GM19467 (cell line): ENCODE measurements at regions not wholly inside any gene's neighbourhood (a gene's known extent, or its start where the extent isn't known, plus 50 kb on each side); places are given as distances from the start of the nearest gene placed in this dataset.

Experiments used
- ATAC-seq: cut with Tn5 transposase; IDR thresholded peaks from one replicate; pipeline ENCODE4 v1.9.1; 2021; ENCODE audit warnings: mild to moderate bottlenecking, moderate library complexity; ENCODE audit not compliant: unreplicated experiment

DNA sequence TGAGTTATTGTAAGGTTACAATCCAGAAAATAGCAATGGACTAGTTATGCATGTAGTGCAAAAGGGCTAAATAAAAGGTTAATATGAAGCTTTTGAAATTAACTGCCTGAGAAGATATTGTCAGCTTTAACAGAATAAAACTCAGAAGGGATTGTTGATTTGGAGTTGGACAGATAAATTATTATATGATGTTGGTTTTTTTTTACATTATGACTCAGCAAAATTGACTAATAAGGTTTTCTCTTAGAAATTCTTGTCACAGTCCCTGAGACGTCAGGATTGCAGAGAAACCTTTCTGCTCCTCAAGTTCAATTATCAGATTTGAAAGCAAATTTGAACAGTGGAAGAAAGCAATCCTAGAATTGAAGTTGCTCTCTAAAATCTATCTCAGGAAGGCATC is 946.9 kb downstream of the CBLN2 start:
- ATAC-seq, result no peak

DNA sequence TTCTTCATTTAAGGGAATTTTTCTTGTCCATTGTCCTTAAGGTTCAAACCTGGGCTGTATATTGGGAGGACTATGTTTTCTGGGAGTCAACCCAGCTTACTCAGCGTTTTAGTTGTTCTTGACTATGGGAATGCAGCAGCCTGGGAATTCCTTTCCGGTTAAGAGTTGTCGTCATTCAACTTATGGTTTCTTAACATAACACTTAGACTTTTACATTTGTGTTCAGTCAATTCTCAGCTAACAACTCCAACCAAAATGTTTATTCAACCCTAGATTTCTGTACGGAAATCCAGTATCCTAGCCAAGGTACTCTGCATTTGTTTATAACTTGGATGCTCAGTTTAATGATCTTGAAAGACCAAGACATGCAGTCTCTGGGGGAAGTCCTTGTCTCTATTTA is 960.9 kb downstream of the CBLN2 start:
- ATAC-seq, result no peak

DNA sequence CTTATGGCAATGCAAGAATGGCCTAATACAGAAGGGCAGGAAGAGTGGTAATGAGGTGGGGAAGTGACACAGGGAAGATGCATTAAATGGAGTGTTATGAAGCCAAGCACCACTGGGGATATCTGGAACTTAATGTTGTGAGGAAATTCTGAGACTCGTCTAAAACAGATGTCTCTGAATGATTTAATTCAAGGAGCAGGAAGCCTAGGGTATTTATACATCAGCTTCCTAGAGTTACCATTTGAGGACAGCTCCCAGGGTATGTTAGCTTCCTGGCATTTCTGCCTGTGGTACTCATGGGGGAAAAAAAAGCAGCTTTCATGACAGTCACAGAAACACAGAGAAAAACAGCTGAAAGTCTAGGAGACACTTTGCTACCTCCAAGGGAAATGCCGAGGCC is 989.5 kb downstream of the CBLN2 start:
- ATAC-seq, result no peak

DNA sequence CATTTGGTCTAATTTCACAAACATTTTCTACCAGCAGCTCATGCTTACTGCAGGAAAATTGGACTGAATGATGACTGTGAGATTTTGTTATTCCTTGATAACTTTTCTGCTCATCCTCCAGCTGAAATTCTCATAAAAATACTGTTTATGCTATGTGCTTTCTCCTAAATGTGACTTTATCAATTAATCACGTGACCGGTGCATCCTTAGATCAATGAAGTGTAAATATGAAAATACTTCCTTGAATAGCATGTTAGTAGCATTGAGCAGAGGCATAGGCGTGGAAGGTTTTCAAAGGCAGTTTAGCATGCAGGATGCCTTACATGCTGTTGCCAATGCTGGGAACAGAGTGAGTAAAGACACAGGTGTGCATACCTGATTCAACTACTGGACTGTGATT is 1002.5 kb downstream of the CBLN2 start:
- no peak for ATAC-seq

DNA sequence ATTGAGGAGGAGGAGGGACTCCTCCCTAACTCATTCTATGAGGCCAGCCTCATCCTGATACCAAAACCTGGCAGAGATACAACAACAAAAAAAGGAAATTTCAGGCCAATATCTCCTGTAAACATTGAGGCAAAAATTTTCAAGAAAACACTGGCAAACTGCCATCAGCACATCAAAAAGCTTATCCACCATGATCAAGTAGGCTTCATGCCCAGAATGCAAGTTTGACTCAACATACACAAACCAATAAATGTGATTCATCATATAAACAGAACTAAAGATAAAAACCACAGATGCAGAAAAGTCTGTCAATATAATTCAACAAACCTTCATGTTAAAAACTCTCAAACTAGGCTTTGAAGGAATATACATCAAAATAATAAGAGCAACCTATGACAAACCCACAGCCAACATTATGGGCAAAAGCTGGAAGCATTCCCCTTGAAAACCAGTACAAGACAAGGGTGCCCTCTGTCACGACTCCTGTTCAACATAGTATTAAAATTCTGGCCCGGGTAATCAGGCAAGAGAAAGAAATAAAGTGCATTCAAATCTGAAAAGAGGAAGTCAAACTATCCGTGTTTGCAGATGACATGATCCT is 1014.3 kb downstream of the CBLN2 start:
- ATAC-seq, result no peak

DNA sequence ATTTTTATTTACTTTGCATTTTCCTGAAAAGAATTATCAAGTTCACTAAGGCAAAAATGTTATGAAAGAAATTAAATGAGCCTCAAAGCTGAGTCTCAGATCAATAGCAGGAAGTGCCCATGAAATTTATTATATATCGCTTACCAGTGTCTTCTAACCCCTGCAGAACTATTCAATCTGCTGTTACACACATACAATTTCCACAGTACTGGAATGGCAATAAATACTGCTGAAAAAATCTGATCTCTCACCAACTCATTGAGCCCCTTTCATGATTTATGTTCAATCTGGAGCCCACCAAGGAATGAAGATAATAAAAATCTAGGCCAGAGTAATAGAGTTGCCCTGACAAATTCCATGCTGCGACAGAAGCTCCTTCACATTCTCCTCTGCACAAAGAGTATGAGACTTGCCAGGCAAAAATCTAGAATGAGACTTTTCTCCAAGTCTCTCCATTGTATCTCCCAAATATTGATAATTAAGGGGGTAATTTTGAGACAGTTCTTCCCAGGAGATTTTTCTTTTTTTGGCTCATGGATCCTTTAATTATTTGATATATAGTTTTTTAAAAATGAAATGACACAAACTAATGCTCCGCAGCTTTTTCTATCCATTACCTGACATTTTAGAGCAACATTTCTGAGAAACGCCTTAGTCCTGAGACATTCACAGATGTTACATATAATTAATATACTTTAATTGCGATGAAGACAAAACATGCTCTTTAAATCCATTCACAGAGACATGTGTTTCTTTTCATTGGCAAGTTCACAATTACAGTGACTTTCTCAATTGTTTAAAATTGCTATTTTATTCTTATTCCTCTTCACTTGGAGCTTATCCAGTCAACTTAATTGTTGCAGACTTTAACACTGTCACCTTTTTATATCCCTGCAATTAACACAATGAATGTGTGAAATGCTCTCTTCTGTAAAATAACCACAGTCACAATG is 1020.4 kb downstream of the CBLN2 start:
- ATAC-seq, result no peak

DNA sequence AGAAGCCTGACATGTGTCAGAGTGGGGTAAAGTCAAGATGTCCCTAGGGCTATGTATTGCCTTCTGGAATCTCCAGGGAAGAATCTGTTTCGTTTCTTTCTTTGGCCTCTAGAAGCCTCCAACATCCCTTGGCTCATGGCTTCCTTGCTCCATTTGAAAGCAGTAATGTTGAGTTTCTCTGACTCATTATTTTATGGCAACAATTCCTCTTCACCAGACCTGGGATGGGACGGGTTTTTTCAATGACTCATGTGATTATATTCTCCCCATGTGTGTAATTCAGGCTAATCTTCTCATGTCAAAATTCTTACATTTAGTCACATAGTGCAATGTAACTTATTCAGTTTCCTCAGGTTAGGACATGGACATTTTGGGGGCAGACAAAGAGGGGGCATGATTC is 1038.6 kb downstream of the CBLN2 start:
- no peak for ATAC-seq

DNA sequence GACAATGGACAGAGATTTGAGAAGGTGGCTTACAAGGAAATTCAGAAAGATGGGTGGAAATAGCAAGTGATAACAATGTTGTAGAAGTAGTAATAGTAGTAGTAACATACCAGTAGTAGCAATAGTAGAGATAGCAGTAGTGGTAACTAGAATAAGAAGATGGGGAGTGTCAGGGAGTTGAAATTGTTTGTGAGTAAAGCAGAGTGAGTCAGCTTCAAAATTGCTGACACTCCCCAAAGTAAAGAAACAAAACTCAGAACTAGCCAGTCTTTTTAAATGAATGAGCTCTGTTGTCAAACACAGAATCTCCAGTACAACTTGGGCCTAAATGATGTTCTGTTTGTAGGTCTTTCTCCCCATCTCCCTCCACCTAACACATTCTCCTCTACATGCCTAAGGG is 1040.9 kb downstream of the CBLN2 start:
- ATAC-seq, result no peak

DNA sequence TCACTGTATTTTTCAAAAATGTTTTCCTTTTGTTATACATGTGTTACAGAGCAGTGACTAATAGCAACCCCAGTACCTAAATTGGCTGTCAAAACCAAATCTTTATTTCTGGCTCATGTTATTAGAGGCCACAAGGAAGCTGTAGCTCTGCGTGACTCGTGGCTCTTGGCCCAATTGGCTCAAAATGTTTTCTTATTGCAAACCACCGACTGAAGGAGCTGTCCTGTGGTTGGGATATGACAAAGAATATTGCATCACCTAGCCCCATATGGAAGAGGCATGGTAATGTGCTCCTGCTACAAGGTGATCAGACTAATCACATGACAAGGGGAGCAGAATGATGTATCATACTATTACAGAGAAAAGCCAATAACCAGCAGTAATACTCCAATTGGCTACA is 1058.5 kb downstream of the CBLN2 start:
- ATAC-seq, result no peak

DNA sequence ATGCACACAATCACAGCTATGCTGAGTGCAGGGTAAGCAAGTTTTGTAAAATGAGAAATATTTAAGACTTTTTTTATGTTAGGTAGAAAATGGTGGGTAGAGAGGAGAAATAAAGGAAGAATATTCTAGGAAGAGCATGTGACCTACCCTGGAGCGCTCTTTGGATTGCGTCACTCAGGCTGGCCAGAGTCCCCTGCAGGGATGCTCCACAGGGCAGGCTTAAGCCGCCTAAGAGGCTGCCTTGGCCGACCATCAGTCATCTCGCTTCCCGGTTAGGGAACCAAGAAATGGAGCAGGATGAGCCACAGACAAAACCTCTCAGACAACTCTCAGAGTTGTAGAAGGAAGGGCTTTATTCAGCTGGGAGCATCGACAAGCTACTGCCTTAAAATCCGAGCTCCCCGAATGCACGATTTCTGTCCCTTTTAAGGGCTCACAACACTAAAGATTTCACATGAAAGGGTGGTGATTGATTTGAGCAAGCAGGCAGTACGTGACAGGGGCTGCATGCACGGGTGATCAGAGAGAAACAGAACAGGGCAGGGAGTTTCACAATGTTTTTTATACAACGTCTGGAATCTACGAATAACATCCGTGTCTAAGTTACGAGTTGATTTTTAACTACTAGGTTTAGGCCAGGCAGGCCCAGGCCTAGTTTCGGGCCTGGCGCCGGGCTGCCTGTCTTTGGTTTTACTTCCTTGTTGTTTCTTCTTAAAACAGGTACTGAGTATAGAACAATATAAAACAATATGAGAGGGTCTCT is 1072.0 kb downstream of the CBLN2 start:
- no peak for ATAC-seq

DNA sequence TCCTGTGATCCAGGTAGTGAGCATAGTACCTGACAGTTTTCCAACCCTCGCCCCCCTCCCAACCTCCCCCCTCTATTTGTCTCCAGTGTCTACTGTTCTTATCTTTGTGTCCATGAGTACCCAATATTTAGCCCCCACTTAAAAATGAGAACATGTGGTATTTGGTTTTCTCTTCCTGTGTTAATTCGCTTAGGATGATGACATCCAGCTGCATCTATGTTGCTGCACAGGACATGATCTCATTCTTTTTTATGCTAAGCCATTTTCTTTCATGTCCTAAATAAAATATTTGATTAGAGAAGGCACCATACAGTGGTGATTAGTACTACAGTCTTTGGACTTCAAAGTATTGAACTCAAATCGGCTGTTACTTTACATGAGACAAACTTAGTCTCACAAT is 1087.9 kb downstream of the CBLN2 start:
- ATAC-seq, result no peak

DNA sequence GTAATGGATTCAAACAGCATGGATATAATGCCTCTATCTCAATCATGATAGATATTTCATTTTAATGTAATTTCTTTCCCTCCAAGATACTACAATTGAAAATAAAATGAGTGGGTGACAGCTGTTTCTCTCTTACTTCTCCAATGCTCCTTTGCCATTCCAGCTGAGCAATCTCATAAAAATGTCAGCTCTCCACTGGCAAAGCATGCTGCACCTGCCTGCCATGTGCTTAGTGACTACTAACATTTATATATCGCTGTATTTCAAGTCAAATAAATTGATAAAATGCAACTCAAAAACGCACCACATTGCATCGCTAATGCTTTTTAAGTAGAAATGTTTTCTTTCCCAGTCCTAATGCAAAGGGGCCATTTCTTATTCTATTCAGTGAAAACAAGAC is 1093.9 kb downstream of the CBLN2 start:
- ATAC-seq, result no peak

DNA sequence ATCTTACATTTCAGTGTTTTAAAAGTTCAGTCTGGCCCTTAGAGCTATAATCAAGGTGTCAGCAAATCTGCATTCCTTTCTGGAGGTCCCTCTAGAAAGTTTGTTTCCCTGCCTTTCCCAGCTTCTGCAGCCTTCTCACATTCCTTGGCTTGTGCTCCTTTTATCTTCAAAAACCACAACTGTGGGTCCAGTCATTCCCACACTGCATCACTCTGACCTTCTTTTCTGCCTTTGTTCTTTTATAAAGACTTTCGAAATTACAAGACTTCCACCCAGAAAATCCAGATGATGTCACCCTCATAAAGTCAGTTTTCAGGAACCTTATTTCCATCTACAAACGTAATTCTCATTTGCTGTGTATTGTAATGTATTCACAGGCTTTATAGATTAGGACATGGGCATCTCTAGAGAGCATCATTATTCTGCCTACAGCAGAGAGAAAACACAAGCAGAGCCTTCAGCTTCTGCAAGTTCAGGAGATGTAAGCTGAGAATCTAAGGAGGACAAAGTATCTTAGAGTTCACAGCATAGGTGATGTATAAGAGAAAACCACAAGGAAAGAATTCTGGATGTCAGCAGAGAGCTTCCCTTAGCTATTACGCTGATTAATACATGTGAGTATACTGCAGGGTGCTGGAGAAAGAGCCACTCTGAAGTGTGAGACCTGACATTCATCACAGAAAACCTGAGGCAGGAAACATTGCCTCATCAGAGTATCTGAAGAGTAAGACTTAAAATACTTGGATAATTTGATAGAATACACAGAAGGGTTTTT is 1100.2 kb downstream of the CBLN2 start:
- ATAC-seq, result no peak

DNA sequence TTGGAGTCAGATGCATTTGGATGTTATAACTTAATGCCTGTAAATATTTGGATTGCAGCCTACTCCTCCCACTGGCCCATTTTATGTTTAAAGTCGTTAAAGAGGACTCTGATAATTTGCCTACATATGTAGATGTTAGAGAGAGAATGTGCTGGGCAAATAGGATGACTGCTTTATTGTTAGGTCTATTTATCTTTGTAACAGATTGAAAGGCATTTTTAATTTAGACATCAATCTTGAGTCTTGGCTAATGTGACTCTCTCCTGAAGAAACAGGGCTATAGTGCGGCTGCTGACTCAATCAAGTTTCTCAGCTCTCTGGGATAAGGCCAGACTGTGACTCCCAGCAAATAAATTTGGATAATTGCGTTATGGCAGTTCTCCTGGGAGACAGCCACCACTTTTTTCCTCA is 1101.4 kb downstream of the CBLN2 start:
- ATAC-seq, result no peak

DNA sequence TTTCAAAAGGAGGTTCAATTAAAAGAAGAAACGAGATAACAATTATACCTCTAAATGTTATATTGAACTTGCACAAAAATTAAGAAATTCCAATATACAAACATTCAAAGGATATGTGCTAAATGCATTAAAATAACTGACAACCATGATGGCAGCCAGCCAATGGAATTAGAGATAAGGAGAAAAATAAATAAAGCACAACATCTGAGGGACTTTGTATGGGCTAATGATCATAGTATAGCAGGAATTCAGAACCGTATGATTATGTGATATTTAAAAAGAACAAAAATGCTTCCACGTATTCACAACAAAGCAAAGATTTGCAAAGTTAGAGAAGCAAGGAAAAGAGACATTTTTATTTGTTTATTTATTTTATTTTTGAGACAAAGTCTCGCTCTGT is 1103.0 kb downstream of the CBLN2 start:
- no peak for ATAC-seq

DNA sequence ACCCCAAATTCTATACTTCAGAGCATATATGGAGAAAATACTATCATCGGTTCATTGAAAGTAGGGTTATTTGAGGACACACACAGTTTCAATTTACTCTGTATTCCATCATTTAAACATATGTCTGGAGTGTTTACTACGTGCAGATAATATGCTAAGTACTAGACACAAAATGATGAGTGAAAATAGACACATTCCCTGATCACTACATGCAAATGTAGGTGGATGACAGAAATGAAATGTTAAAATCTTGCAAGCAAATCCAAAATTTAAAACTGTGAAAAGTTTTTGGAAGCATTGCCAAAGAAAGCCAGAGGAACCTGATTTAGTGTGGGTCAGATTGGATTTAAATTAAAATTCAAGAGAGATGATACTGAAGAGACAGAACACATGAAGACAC is 1106.6 kb downstream of the CBLN2 start:
- ATAC-seq, result no peak

DNA sequence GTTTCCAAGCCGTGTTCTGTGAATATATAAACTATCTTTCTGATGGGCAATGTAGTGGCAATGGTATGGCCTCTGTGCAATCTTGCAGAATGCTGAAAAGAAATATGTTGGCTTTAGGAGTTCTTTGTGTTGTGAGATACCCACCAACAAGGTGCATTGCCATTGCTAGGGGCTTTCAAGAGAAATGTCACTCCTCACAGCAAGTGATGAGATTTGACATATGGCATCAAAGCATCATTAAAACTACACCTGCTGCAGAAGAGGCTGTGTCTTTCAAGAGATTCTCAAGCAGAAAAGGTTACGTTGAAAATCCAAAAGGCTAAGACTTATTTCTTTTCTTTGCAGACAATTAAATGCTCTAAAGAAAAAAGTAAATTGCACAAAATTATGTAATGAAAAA is 1110.8 kb downstream of the CBLN2 start:
- no peak for ATAC-seq

DNA sequence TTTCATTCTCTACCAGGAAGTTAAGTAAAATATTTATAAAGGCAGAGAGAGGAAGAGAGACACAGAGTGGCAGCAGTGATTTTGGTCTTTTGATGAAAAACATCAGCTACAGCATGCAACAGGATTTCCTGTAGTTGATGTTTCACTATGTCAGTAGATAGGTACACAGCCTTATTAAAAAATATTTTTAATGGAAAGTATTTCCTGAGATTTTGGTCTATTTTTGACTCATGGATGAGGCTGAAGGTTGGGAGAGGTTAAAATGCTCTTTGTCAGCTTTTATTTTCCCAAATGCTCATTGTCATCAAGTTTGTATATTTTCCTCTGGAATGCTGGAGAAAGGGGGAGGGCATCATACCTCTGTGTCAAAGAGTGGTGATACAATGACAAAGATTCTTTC is 1112.5 kb downstream of the CBLN2 start:
- no peak for ATAC-seq

DNA sequence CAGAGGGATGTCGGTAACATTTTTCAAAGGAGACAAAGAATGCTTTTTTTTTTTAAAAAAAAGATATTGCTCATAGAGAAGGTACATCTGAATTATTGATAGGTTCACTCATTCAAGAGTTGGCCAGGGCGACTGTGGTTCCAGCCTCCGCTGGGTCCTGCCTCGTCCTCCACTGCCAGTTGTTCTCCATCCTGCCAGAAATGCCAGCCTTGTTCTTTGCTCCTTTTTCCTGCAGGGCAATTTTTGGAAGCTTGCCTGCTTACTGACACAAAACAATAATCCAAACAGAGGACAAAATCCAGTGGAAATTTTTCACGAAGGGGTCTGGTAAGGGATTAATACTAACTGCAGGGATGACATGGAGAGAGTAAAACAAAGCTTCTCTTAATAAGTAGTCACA is 1113.0 kb downstream of the CBLN2 start:
- no peak for ATAC-seq

DNA sequence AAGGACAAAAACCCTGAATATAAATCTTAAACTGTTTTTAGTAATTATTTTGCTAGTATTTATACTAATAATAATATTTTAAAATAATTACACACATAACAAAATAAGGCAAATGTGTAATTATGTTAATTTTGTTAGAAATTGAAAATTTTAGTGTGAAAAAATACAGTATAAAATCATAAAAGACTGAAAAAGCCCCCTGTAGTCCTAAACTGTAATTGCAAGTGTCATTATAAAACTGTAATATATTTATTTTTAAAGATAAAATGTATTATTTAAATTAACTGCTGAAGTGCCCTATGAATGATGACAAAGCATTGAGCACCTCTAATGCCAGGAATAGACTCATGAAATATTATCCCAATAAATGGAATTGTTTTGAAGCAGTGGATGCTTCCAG is 1117.7 kb downstream of the CBLN2 start:
- no peak for ATAC-seq

DNA sequence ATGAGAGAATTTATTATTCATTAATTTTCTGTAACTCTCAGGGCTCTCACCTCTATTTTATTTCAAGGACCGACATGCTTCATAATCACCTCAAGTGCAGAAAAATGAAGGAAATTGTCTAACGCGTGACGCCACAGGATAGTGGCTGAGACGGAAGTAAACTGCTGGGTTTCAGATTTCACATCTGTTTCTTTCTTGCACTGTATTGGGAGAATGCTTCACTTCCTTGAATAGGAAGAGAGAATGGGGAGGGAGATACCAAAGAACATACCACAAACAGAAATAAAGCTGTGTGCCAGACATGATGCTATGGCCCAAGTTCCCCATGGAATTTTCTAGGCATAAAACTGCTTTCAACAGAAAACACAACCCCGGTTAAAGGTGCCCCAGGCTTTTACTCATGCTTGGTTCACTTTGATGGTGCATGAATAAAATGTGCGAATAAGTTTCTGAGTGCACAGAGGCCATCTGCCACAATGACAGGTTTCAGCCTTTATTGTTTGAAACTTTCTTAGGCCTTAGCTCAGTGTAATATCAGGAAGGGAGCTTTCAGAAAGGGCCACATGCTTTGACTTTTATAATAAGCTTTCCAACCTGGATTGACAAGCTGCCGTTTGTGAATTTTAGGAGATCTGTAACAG is 1116.4 kb downstream of the SOCS6 start:
- no peak for ATAC-seq
